ENCODE measurements at regions not wholly inside any gene's neighbourhood (a gene's known extent, or its start where the extent isn't known, plus 50 kb on each side); places are given as distances from the start of the nearest gene placed in this dataset.
A peak's percentile ranks its signal among the peaks of the same experiment; 100 is the strongest.

GRCh38 chr13:52975969-52976368, 52.6 kb upstream of the OLFM4 start:
- DNase-seq = no peak

GRCh38 chr13:52975161-52975560, 53.5 kb upstream of the OLFM4 start:
- no peak for DNase-seq

DNA sequence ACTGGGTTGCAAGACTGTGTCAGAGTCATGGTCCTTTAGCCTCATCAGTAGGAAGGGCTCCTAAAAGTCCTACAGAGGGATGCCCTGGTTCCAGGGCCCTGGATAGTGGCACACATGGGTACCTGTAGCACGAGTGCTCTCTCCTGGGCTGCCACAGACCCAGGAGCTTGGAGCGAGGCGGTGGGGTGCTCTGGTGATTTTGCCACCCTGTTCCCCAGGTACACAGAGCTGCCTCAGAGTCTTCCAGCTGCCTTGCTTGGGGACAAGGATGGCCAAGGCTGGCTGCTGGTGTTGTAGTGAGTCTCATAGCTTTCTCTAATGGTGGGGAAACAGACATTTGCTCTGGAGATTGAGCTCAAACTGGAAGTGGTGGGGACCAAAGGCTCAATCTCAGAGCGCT, 53.9 kb upstream of the OLFM4 start:
- no peak for DNase-seq

DNA sequence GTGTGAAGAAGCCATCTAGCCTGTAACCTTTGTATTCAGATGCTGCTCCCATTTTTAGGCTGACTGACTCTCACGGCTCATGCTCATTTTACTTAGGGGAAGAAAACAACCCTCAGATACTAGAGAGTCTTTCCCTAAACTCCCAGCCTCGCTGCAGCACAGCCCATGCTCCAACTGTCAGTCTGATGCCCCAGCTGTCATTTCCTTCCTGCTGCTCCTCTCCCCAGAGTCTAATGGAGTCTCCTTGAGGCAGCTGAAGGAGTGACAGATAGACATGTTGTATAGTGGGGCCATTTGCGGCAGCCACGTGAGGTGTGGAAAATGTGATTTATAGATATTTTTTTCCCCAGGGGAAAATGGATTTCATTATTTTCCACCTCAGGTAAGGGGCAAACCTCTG, 59.2 kb upstream of the OLFM4 start:
- DNase-seq = no peak

DNA sequence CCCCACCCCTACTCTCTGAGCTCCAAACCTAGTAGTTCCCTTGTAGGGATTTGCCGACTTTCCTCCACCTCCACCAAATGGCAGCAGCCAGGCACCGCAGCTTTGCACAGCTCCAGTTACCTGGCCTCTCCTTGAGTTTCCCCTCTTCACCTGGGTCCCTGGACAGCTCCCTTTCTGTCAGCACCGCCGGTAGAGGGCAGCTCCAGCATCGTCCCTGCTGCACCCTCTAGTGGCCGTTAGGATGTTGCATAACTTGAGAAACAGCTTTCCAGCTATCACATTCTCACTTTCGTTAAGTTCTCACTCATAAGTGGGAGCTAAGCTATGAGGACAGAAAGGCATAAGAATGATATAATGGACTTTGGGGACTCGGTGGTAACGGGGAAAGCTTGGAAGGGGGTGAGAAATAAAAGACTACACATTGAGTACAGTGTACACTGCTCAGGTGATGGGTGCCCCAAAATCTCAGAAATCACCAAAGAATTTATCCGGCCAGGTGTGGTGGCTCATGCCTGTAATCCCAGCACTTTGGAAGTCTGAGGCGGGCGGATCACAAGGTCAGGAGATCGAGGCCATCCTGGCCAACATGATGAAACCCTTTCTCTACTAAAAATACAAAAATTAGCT, 60.4 kb upstream of the OLFM4 start:
- peak; percentile 59 to 90 for DNase-seq

GRCh38 chr13:52961987-52962386, 66.6 kb upstream of the OLFM4 start:
- no peak for DNase-seq

DNA sequence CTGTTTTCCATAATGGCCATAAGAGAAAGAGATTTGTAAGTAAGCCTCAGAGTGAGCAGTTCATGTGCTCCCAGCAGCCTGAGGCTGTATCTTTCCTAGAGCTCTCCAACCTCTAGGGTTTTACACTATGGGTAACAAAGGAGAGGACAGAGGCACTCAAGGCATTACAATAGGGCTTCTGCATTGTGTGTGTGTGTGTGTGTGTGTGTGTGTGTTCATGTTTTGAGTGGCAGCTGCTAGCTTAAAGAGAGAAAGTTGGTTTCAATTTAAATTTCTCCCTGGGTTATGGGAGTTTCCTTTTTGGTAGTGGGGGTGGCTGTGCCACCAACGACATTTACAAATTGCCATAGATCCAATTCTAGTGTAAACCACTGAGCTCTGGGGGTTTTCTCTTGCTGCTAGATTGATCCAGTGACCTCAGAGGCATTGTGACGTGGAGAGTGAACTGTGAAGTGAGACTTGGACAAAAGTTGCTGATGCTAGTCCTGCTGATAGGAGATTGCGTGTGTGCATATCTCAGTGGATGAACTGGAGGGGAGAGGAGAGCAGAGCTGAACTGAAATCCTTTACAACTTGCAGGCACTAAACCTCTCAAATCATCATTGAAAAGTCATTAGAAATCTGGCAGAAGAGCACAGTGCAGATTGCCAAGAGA, 67.2 kb upstream of the OLFM4 start:
- DNase-seq = no peak

DNA sequence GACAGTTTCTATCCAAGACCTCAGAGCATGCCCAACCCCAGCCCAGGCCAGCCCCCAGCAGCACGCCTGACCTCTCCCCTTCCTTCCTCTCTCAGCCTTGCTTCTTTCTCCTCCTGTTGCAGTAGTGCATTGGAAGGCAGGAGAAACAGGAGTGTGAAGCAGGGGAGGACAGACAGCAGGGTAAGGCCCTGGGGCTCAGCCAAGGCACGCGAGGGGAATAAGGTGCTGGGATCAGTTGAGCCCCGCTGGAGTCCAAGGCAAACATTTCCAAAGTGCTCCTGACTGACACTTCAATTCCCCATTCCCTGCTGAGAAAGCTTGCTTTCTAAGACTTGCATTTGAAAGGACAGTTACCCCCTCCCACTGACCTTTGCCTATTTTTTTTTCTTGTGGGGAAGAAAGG, 73.1 kb upstream of the OLFM4 start:
- DNase-seq = no peak

GRCh38 chr13:52954838-52955237, 73.8 kb upstream of the OLFM4 start:
- no peak for DNase-seq

DNA sequence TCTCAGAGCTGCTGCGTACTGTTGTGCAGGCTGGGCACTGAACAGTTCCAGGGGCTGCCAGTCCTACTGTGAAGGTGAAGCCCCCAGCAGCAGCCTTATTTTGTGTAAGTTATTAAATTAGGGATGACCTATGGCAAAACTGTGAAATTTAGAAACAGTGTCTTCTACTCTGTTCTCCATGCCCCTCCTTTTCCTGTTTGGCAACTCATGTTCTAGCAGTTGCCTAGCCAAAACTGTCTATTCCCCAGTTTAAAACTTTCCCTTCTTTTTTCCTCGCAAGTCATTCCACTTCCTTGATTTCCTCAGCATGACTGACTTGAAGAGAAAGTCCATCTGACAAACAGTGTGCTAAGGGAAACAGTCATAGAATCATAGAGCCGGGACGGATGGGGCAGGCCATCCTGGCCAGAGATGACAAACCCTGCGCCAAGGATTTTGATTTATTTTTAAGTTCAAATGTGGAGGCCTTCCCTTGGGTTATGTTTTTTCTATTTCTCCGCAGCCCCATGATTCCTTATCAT, 78.1 kb upstream of the OLFM4 start:
- no peak for DNase-seq

- no peak for DNase-seq
Observed at GRCh38 chr13:52949742-52950141, 78.9 kb upstream of the OLFM4 start.

DNA sequence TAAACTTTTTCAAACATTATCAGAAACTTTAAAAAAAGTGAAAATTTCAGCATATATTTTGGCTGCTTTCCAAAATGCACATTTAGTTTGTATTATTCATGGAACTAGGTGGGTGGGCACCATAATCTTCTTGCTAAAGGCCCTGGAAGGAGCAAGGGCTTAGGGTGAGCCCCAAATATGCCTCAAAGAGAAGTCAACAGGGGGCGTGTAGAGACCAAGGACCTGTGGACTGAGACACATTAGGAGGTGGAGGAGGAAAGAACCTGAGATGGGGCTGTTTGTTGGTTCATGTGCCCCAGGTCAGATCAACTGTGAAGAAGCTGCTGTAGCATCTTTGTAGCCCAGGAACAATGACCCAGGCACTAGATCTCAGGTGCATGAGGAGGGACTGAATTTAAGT, 79.6 kb upstream of the OLFM4 start:
- no peak for DNase-seq

GRCh38 chr13:52947921-52948373, 80.7 kb upstream of the OLFM4 start:
- DNase-seq = no peak

GRCh38 chr13:52945348-52945747, 83.3 kb upstream of the OLFM4 start:
- no peak for DNase-seq

DNA sequence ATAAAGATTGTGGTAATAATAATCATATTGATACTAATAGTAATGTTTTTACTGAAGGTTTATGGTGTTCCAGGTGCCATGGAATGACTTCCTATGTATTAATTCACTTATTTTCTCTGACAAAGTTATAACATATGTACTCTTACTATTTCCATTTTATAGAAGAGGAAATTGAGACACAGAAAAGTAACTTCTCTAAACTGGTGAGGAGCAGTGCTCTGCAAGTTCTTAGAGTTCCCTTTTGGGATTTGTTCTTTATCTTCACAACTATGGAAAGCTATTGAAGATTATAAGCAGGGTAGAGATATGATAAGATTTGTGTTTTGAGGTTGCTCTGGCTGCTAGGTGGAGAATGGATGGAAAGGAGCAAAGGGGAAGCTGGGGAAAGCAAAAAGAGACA, 83.9 kb upstream of the OLFM4 start:
- no peak for DNase-seq

- DNase-seq = no peak
Observed at GRCh38 chr13:52938065-52938464, 89.6 kb upstream of the PCDH8 start.

GRCh38 chr13:52936806-52937205, 88.4 kb upstream of the PCDH8 start:
- no peak for DNase-seq

- DNase-seq = no peak
Observed at GRCh38 chr13:52934258-52934657, 85.8 kb upstream of the PCDH8 start.

DNA sequence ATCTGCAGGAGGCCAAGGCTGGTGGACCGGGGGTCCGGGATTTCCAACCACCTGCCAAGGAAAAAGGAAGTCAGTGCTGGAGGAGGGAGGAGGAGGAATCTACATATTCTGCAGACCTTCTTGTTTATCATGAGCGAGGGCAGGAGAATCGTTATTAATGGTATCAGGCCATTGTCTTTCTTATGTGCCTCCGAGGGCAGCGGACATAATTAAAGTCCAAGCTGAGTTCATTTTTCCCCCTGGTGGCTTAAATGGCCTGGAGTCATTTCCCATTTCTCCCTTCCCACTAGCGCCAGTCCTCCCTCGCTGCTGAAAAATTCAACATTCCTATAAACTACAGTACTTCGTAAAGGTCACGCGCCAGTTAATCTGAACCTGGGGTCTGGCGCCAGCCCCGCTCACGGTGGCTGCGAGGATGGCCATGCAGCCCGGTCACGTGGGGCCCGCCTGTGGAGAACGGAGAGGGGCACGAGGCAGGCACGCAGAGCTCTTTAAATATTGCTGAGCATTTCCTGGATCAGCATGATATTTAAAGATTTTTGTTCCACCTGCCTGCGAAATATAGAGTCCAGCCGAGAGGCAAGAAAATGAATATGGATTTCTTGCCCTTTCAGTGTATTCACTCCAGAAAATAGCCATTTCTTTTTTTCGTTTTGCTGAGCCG, 85.2 kb upstream of the PCDH8 start:
- no peak for DNase-seq

DNA sequence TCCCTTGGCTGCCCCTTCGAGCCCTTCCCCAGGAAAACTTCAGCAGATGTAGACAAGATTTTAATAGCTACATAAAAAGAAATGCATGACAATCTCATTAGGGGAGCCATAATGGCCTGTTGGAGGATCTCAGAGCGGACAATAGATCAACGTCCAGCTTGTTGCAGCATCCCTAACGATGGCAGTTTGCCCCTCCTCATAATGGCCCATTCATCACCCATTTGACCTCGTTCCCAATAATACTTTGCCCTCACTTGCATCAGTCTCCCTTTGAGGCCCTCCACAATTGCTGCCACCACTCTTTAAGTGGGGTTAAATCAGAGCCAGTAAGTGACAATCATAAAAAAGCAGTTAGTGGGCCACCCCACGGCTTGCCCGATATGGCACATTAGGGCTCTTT, 84.7 kb upstream of the PCDH8 start:
- DNase-seq = no peak

- no peak for DNase-seq
Observed at GRCh38 chr13:52932649-52933048, 84.2 kb upstream of the PCDH8 start.

DNA sequence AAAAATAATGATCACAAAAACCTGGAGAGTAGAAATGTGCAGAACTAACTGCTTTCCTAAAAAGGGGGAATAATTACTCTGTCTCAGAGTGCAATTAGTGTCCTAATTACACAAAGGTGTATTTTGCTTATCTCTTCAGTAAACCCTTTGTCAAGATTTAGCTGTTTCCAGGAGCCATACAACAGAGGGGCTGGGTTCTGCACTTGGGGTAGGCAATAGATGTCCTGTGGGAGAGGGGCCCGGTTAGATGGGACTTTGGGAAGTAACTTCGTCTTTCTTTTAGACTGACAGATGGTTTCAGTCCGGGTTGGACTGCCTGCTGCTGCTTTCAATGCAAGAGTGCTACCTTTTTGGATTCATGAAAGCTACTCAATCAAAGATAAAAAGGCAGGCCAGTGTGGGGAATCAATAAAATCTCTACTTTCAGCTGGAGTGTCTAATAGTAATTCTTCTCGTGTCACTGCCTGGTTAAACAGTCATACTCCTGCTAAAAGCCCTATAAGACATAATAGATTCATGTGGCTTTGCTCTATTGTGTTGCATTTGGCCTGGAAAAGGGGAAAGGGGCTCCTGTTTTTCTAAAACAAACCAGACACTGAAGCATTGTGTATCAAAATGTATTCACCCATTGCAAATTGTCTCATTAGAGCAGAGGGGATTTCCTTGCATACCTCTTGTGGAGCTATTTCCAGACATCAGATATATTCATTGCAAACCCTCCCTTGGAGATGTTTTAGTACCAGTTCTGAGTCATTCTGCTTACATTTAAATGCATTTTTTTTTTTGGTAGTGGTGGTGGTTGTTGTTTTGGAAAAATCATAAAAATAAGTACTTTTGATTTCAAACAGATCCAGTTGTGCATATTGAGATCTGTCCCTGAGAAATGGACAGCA, 83.3 kb upstream of the PCDH8 start:
- DNase-seq = no peak

GRCh38 chr13:52931131-52931530, 82.7 kb upstream of the PCDH8 start:
- no peak for DNase-seq

Data from NCI-H187 (cell line).